ENCODE measurements at regions not wholly inside any gene's neighbourhood (a gene's known extent, or its start where the extent isn't known, plus 50 kb on each side); places are given as distances from the start of the nearest gene placed in this dataset.
"Not testable (repeated sequence)": the region's sequence is repeated elsewhere in the genome, so short reads cannot be mapped to it uniquely, and the experiment has no call there.

GRCh38 chr12:46629331-46630229, 196.2 kb downstream of the SLC38A4 start:
- no peak for TF ChIP-seq CTCF (conservative IDR thresholded peaks at IDR 0.05)
- Histone ChIP-seq H3K27me3 (ENCODE audit: control insufficient read depth, insufficient read depth, low read length, poor library complexity, severe bottlenecking) (no peaks in the 10 kb centered on the region), H3K9me3 (ENCODE audit: control insufficient read depth, low read length) (peaks cover 11% of the 10 kb centered on the region), H3K27ac (ENCODE audit: low read depth, low read length) (no peak overlapping the region), H3K4me1 (ENCODE audit: control insufficient read depth, insufficient read depth, low read length) (peaks cover 6% of the 10 kb centered on the region), H3K4me3 (ENCODE audit: low read length) (no peak overlapping the region), H3K9ac (ENCODE audit: extremely low read depth, low read length, poor library complexity, severe bottlenecking) (no peak overlapping the region), H3K36me3 (ENCODE audit: control insufficient read depth, insufficient read depth, low read length) (no peaks in the 10 kb centered on the region)
- Mint-ChIP-seq H3K4me3 (no peak overlapping the region), H3K27ac (no peak overlapping the region), H3K4me1 (peaks cover 27% of the 10 kb centered on the region), H3K36me3 (ENCODE audit: low read depth) (no peaks in the 10 kb centered on the region), H3K27me3 (ENCODE audit: insufficient read depth) (no peaks in the 10 kb centered on the region), H3K9me3 (peaks cover 3% of the 10 kb centered on the region)
- DNase-seq: no peak
- WGBS, 2 experiments (ENCODE audit: insufficient coverage in 1 of 2, insufficient read length in 1 of 2): 90% methylated on average over 1 to 4 of the region's 4 CpGs

GRCh38 chr12:46628176-46628575, 197.6 kb downstream of the SLC38A4 start:
- Histone ChIP-seq H3K36me3 (ENCODE audit: control insufficient read depth, insufficient read depth, low read length) (no peaks in the 10 kb centered on the region), H3K27me3 (ENCODE audit: control insufficient read depth, insufficient read depth, low read length, poor library complexity, severe bottlenecking) (no peaks in the 10 kb centered on the region), H3K9me3 (ENCODE audit: control insufficient read depth, low read length) (no peaks in the 10 kb centered on the region), H3K27ac (ENCODE audit: low read depth, low read length) (no peak overlapping the region), H3K4me3 (ENCODE audit: low read length) (no peak overlapping the region), H3K4me1 (ENCODE audit: control insufficient read depth, insufficient read depth, low read length) (peaks cover 6% of the 10 kb centered on the region), H3K9ac (ENCODE audit: extremely low read depth, low read length, poor library complexity, severe bottlenecking) (no peak overlapping the region)
- 88 to 97% methylated on average over 1 of the region's 1 CpG for WGBS, 2 experiments (ENCODE audit: insufficient coverage in 1 of 2, insufficient read length in 1 of 2)
- Mint-ChIP-seq H3K27me3 (ENCODE audit: insufficient read depth) (no peaks in the 10 kb centered on the region), H3K9me3 (peaks cover 1% of the 10 kb centered on the region), H3K36me3 (ENCODE audit: low read depth) (no peaks in the 10 kb centered on the region), H3K27ac (no peak overlapping the region), H3K4me3 (no peak overlapping the region), H3K4me1 (peaks cover 27% of the 10 kb centered on the region)
- no peak for DNase-seq
- TF ChIP-seq CTCF (conservative IDR thresholded peaks at IDR 0.05): no peak

GRCh38 chr12:46627686-46628085, 198.1 kb downstream of the SLC38A4 start:
- H3K27ac Mint-ChIP-seq: no peak overlapping the region
- no peak for TF ChIP-seq CTCF (conservative IDR thresholded peaks at IDR 0.05)
- no peaks in the 10 kb centered on the region for H3K9me3 ChIP-seq (ENCODE audit: control insufficient read depth, low read length)
- no peaks in the 10 kb centered on the region for H3K36me3 Mint-ChIP-seq (ENCODE audit: low read depth)
- H3K4me1 ChIP-seq (ENCODE audit: control insufficient read depth, insufficient read depth, low read length): peaks cover 6% of the 10 kb centered on the region
- H3K9ac ChIP-seq (ENCODE audit: extremely low read depth, low read length, poor library complexity, severe bottlenecking): no peak overlapping the region
- no peaks in the 10 kb centered on the region for H3K27me3 Mint-ChIP-seq (ENCODE audit: insufficient read depth)
- no peaks in the 10 kb centered on the region for H3K27me3 ChIP-seq (ENCODE audit: control insufficient read depth, insufficient read depth, low read length, poor library complexity, severe bottlenecking)
- H3K4me3 ChIP-seq (ENCODE audit: low read length): peak overlapping the region; percentile 7
- H3K9me3 Mint-ChIP-seq: peaks cover 1% of the 10 kb centered on the region
- no peak overlapping the region for H3K4me3 Mint-ChIP-seq
- WGBS, 2 experiments (ENCODE audit: insufficient coverage in 1 of 2, insufficient read length in 1 of 2): 92 to 100% methylated on average over 3 of the region's 3 CpGs
- no peak overlapping the region for H3K27ac ChIP-seq (ENCODE audit: low read depth, low read length)
- peaks cover 27% of the 10 kb centered on the region for H3K4me1 Mint-ChIP-seq
- H3K36me3 ChIP-seq (ENCODE audit: control insufficient read depth, insufficient read depth, low read length): no peaks in the 10 kb centered on the region
- DNase-seq: no peak

- not testable (repeated sequence) for DNase-seq; H3K4me1 Mint-ChIP-seq; H3K27ac Mint-ChIP-seq; H3K27ac ChIP-seq (ENCODE audit: low read depth, low read length); H3K36me3 ChIP-seq (ENCODE audit: control insufficient read depth, insufficient read depth, low read length); H3K4me3 ChIP-seq (ENCODE audit: low read length); H3K4me3 Mint-ChIP-seq; H3K9ac ChIP-seq (ENCODE audit: extremely low read depth, low read length, poor library complexity, severe bottlenecking); H3K4me1 ChIP-seq (ENCODE audit: control insufficient read depth, insufficient read depth, low read length); H3K27me3 Mint-ChIP-seq (ENCODE audit: insufficient read depth); H3K27me3 ChIP-seq (ENCODE audit: control insufficient read depth, insufficient read depth, low read length, poor library complexity, severe bottlenecking)
- H3K9me3 ChIP-seq (ENCODE audit: control insufficient read depth, low read length): peaks cover 18% of the 10 kb centered on the region
- WGBS, 2 experiments (ENCODE audit: insufficient coverage in 1 of 2, insufficient read length in 1 of 2): 88 to 100% methylated on average over 1 of the region's 5 CpGs
- Mint-ChIP-seq H3K36me3 (ENCODE audit: low read depth) (peaks cover 14% of the 10 kb centered on the region), H3K9me3 (peaks cover 43% of the 10 kb centered on the region)
These were observed 206.3 kb downstream of the SLC38A4 start for GRCh38 chr12:46619474-46619873.

GRCh38 chr12:46617737-46618136, 208.1 kb downstream of the SLC38A4 start:
- H3K27ac ChIP-seq (ENCODE audit: low read depth, low read length); DNase-seq; H3K4me3 ChIP-seq (ENCODE audit: low read length); H3K4me1 Mint-ChIP-seq; H3K9ac ChIP-seq (ENCODE audit: extremely low read depth, low read length, poor library complexity, severe bottlenecking); H3K36me3 ChIP-seq (ENCODE audit: control insufficient read depth, insufficient read depth, low read length); H3K27ac Mint-ChIP-seq; H3K27me3 ChIP-seq (ENCODE audit: control insufficient read depth, insufficient read depth, low read length, poor library complexity, severe bottlenecking); H3K4me1 ChIP-seq (ENCODE audit: control insufficient read depth, insufficient read depth, low read length); H3K27me3 Mint-ChIP-seq (ENCODE audit: insufficient read depth); H3K4me3 Mint-ChIP-seq: not testable (repeated sequence)
- peaks cover 14% of the 10 kb centered on the region for H3K36me3 Mint-ChIP-seq (ENCODE audit: low read depth)
- peaks cover 18% of the 10 kb centered on the region for H3K9me3 ChIP-seq (ENCODE audit: control insufficient read depth, low read length)
- peaks cover 41% of the 10 kb centered on the region for H3K9me3 Mint-ChIP-seq
- WGBS, 2 experiments (ENCODE audit: insufficient coverage in 1 of 2, insufficient read length in 1 of 2): 94 to 100% methylated on average over 2 to 11 of the region's 11 CpGs
